ENCODE measurements at regions not wholly inside any gene's neighbourhood (a gene's known extent, or its start where the extent isn't known, plus 50 kb on each side); places are given as distances from the start of the nearest gene placed in this dataset.
"Not testable (repeated sequence)": the region's sequence is repeated elsewhere in the genome, so short reads cannot be mapped to it uniquely, and the experiment has no call there.

GRCh38 chr5:124104821-124105220, 592.8 kb downstream of the CSNK1G3 start:
- peaks cover 4% of the 10 kb centered on the region for H3K4me1 Mint-ChIP-seq
- TF ChIP-seq, protein P1, sequence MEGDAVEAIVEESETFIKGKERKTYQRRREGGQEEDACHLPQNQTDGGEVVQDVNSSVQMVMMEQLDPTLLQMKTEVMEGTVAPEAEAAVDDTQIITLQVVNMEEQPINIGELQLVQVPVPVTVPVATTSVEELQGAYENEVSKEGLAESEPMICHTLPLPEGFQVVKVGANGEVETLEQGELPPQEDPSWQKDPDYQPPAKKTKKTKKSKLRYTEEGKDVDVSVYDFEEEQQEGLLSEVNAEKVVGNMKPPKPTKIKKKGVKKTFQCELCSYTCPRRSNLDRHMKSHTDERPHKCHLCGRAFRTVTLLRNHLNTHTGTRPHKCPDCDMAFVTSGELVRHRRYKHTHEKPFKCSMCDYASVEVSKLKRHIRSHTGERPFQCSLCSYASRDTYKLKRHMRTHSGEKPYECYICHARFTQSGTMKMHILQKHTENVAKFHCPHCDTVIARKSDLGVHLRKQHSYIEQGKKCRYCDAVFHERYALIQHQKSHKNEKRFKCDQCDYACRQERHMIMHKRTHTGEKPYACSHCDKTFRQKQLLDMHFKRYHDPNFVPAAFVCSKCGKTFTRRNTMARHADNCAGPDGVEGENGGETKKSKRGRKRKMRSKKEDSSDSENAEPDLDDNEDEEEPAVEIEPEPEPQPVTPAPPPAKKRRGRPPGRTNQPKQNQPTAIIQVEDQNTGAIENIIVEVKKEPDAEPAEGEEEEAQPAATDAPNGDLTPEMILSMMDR (IDR thresholded peaks at IDR 0.05; ENCODE audit: unreplicated experiment), result no peak
- no peak for DNase-seq (ENCODE audit: low spot score in 2 of 2, unreplicated experiment in 2 of 2)
- H3K27me3 Mint-ChIP-seq (ENCODE audit: low read depth), result no peaks in the 10 kb centered on the region
- H3K36me3 Mint-ChIP-seq, result no peaks in the 10 kb centered on the region
- no peak overlapping the region for H3K27ac Mint-ChIP-seq
- no peaks in the 10 kb centered on the region for H3K9me3 Mint-ChIP-seq
- no peak overlapping the region for H3K4me3 Mint-ChIP-seq

DNA sequence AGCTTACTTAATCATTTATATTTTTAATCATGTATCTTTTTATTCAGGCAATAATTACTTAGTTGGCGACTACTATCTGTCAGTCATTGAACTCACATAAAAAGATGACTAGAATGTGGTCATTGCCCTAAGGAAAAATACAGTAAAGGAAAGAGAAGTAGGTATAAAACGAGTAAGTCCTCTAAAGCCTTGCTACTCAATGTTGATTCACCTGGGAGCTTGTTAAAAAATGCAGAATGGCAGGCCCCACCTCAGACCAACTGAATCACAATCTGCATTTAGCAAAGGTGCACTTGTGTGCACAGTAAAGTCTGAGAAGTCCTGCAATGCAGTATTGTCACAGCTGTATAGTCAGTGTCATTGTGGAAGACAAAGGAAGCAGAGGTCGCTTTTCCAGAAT, 592.4 kb downstream of the CSNK1G3 start:
- Mint-ChIP-seq H3K4me3 (no peak overlapping the region), H3K27me3 (ENCODE audit: low read depth) (no peaks in the 10 kb centered on the region), H3K4me1 (peaks cover 4% of the 10 kb centered on the region), H3K9me3 (no peaks in the 10 kb centered on the region), H3K36me3 (no peaks in the 10 kb centered on the region), H3K27ac (no peak overlapping the region)
- no peak for DNase-seq (ENCODE audit: low spot score in 2 of 2, unreplicated experiment in 2 of 2)
- TF ChIP-seq, protein P1 (IDR thresholded peaks at IDR 0.05; ENCODE audit: unreplicated experiment), result no peak

GRCh38 chr5:124103671-124104070, 591.7 kb downstream of the CSNK1G3 start:
- no peak for DNase-seq (ENCODE audit: low spot score in 2 of 2, unreplicated experiment in 2 of 2)
- no peak overlapping the region for H3K4me3 Mint-ChIP-seq
- TF ChIP-seq, protein P1 (IDR thresholded peaks at IDR 0.05; ENCODE audit: unreplicated experiment), result no peak
- H3K36me3 Mint-ChIP-seq, result no peaks in the 10 kb centered on the region
- no peaks in the 10 kb centered on the region for H3K9me3 Mint-ChIP-seq
- no peaks in the 10 kb centered on the region for H3K27me3 Mint-ChIP-seq (ENCODE audit: low read depth)
- peaks cover 6% of the 10 kb centered on the region for H3K4me1 Mint-ChIP-seq
- H3K27ac Mint-ChIP-seq, result no peak overlapping the region

GRCh38 chr5:124103056-124103455, 591.1 kb downstream of the CSNK1G3 start:
- H3K27ac Mint-ChIP-seq; DNase-seq (ENCODE audit: low spot score in 2 of 2, unreplicated experiment in 2 of 2); H3K9me3 Mint-ChIP-seq; H3K4me3 Mint-ChIP-seq; H3K27me3 Mint-ChIP-seq (ENCODE audit: low read depth); H3K36me3 Mint-ChIP-seq; H3K4me1 Mint-ChIP-seq: not testable (repeated sequence)

DNA sequence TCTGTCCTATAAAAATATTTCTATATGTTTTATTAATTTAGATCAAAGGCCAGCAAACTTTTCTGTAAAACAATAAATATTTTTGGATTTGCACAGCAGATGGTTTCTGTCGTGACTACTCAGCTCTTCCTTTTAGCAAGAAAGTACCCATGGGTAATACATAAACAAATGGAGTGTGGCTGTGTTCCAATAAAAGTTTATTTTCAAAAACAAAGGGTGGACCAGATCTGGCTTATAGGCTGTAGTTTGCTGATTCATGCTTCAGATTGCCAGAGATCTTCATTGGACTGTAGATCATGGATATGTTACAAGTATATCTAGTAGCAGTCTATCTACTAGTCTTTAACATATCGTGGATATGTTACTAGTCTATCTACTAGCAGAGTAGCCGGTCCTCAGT, 590.5 kb downstream of the CSNK1G3 start:
- DNase-seq (ENCODE audit: low spot score in 2 of 2, unreplicated experiment in 2 of 2), result no peak
- Mint-ChIP-seq H3K27ac (no peak overlapping the region), H3K27me3 (ENCODE audit: low read depth) (no peaks in the 10 kb centered on the region), H3K36me3 (no peaks in the 10 kb centered on the region), H3K9me3 (no peaks in the 10 kb centered on the region), H3K4me1 (peaks cover 13% of the 10 kb centered on the region), H3K4me3 (no peak overlapping the region)
- TF ChIP-seq, protein P1 (IDR thresholded peaks at IDR 0.05; ENCODE audit: unreplicated experiment), result no peak

DNA sequence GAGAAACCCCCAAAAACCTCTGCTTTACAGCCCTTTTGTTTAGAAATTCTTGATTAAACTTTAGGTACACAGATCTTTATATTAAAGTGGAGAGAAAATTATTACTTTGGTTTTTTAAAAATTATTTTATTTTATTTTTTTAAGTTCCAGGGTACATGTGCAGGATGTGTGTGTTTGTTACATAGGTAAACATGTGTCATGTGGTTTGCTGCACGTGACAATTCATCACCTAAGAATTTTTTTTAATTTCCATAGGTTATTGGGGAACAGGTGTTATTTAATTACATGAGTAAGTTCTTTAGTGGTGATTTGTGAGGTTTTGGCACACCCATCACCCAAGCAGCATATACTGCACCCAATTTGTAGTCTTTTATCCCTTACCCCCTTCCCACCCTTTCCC, 581.7 kb downstream of the CSNK1G3 start:
- Mint-ChIP-seq H3K4me3 (no peak overlapping the region), H3K9me3 (peaks cover 29% of the 10 kb centered on the region), H3K27me3 (ENCODE audit: low read depth) (no peaks in the 10 kb centered on the region), H3K27ac (no peak overlapping the region), H3K4me1 (peaks cover 22% of the 10 kb centered on the region), H3K36me3 (peaks cover 4% of the 10 kb centered on the region)
- DNase-seq (ENCODE audit: low spot score in 2 of 2, unreplicated experiment in 2 of 2), result no peak
- TF ChIP-seq, protein P1 (IDR thresholded peaks at IDR 0.05; ENCODE audit: unreplicated experiment), result no peak
